ENCODE measurements at regions not wholly inside any gene's neighbourhood (a gene's known extent, or its start where the extent isn't known, plus 50 kb on each side); places are given as distances from the start of the nearest gene placed in this dataset.
"Not testable (repeated sequence)": the region's sequence is repeated elsewhere in the genome, so short reads cannot be mapped to it uniquely, and the experiment has no call there.

GRCh38 chr1:60670302-60670701, 412.1 kb upstream of the NFIA start:
- no peak for DNase-seq (ENCODE audit: low read depth)

DNA sequence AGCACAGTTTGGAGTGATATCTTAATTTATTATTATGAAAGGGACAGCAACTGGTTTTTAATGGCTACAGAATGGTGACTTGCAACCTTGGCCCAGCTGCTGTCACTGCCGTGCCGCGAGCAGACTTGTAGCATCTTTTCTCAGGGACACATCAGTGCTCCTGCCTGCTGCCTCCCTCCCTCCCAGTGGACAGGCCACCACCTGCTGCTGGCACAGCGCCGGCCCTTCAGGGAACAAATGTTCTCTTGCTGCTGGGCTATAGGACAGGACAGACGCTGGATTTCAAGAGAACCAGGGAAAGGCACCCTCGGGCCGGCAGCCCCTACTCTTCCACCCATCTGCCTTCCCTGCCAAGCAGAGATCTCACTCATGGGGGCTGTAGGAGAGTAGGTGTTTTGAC, 413.8 kb upstream of the NFIA start:
- no peak for DNase-seq (ENCODE audit: low read depth)

- DNase-seq (ENCODE audit: low read depth) = no peak
Observed at GRCh38 chr1:60665311-60665710, 417.1 kb upstream of the NFIA start.

GRCh38 chr1:60664086-60664625, 418.2 kb upstream of the NFIA start:
- no peak for DNase-seq (ENCODE audit: low read depth)

- DNase-seq (ENCODE audit: low read depth) = no peak
Observed at GRCh38 chr1:60662486-60663044, 419.8 kb upstream of the NFIA start.

- DNase-seq (ENCODE audit: low read depth) = no peak
Observed at GRCh38 chr1:60657926-60658325, 424.4 kb upstream of the NFIA start.

GRCh38 chr1:60655679-60656355, 426.5 kb upstream of the NFIA start:
- DNase-seq (ENCODE audit: low read depth) = no peak

DNA sequence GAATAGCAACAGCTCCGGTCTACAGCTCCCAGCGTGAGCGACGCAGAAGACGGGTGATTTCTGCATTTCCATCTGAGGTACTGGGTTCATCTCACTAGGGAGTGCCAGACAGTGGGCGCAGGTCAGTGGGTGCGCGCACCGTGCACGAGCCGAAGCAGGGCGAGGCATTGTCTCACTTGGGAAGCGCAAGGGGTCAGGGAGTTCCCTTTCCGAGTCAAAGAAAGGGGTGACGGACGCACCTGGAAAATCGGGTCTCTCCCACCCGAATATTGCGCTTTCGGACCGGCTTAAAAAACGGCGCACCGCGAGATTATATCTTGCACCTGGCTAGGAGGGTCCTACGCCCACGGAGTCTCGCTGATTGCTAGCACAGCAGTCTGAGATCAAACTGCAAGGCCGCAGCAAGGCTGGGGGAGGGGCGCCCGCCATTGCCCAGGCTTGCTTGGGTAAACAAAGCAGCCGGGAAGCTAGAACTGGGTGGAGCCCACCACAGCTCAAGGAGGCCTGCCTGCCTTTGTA, 442.3 kb upstream of the NFIA start:
- DNase-seq (ENCODE audit: low read depth) = not testable (repeated sequence)

GRCh38 chr1:60639287-60639686, 443.1 kb upstream of the NFIA start:
- no peak for DNase-seq (ENCODE audit: low read depth)

DNA sequence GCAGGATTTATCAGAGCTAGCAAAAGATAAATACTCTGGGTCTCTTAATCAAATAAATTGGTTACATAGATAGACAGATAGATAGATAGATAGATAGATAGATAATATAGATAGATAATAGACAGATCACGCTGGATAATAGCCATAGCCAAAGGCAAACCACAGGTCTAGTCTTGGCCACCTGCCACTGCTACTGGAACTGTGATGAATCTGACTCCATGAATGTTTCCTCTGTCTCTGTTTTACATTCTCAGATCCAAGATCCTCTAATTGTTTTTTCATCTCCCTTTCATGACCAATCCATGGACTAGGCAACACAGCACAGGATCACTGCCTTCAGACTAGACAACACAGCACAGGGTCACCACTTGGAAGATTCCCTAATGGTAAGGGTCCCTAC, 444.7 kb upstream of the NFIA start:
- DNase-seq (ENCODE audit: low read depth) = no peak

DNA sequence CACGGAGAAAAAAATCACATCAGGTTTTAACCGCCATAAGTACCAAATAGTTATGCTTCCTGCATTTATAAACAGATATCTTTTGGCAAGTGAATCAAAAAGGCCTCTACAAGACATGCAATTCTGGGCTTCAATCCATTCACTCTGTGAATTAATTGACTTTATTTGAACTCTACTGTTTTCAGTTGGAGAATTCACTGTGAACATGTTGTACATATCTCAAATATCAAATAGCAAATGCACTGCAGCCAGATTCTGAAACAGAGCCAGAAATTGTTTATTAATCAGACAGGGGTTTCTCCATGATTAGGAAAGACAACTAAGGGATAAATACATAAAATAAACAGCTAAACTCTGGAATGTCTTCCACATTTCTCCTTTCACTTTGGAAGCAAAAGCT, 445.4 kb upstream of the NFIA start:
- DNase-seq (ENCODE audit: low read depth) = no peak

GRCh38 chr1:60634106-60634505, 448.3 kb upstream of the NFIA start:
- DNase-seq (ENCODE audit: low read depth) = no peak

- no peak for DNase-seq (ENCODE audit: low read depth)
Observed at GRCh38 chr1:60622486-60622885, 459.9 kb upstream of the NFIA start.

DNA sequence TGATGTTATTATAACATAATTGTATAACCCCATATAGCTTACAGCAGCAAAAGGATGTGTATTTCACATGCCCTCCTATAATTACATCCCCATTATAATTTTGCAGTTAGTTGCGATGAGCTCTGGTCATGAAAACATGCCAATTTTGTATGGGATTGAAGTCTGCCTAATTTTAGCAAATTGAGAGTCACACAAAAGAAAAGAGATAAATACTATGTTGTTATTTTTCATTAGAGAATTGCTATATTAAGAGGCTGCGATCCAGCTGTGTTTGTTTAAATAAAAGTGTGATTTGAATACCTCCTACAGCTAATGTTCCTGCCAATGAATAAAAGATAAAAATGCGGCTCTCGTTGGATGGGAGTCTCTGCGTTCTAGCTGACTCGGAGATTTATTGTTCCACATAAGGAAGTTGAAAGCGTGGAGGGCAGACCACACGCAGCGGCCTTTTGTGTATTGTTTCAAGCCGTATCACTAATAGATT, 461.0 kb upstream of the NFIA start:
- DNase-seq (ENCODE audit: low read depth) = no peak

DNA sequence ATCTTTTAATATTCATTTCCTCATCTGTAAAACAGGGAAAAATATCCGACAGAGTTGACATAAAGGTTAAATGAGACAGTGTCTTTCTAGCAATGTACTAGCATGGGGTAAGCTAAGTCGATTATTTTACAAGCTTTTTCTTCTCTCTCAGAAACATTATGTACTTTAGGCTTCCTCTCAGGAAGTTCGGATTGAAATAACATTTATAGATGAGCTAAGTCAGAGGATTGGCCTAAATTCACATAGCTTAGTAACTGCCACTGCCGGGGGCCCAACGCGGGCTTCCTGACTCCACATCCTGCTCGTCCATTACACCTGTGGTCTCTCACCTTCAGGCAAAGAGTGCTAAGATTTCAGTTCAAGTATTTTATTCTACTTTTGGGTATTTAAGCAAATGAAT, 462.3 kb upstream of the NFIA start:
- no peak for DNase-seq (ENCODE audit: low read depth)

DNA sequence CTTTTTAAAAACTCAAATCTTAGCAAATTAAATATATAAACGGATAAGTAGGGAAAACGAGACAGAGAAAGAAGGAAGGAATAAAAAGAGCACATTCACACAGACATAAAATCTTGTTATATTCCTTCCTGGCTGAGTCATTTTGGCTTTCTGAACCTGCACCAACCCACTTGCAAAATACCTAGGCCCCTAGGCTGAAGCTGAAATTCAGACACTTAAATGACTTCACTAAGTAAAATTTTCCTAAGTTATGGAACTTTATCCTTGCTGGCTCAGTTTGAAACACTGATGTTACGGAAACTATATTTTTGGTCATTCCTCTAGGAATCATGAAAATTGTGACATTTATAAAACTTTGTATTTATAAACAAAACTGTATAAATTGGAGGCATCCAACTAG, 462.8 kb upstream of the NFIA start:
- no peak for DNase-seq (ENCODE audit: low read depth)

DNA sequence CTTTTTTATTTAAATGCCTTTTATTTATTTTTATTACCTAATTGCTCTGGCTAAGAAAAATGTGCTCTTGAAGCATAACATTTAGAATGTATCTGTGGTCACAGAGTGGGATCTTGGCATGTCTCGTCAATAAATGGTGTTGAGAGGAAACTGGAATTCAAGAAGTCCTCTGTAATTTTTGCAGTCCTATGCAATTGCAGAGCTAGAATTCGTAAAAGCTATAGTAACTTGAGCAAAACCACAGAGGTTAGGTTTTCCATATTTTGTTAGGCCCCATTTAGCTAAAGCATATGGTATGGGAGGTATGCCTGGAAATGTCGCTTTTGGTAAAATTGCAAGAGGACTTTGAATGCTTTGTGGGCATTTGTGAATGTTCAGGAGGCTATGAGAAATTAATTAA, 466.7 kb upstream of the NFIA start:
- no peak for DNase-seq (ENCODE audit: low read depth)

DNA sequence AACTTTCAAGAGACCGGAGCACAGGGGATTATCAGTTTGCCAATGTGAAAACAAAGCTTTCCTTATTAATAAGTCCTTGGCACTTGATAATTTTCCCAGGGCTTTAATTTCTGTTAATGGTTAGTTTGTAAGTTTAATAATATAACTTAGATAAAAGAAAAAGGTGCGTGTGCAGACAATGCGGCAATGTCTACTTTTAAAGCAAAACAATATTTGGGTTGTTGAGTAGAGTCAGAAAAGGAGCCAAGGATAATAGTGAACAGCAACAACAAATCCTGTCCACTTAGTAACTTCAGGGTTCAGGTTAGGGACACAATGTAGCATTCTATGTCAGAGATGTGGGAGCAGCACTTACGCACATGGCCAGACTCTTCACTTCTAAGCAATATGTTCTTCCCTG, 469.6 kb upstream of the NFIA start:
- no peak for DNase-seq (ENCODE audit: low read depth)

GRCh38 chr1:60606921-60607320, 475.4 kb upstream of the NFIA start:
- DNase-seq (ENCODE audit: low read depth) = not testable (repeated sequence)

GRCh38 chr1:60600532-60600931, 481.8 kb upstream of the NFIA start:
- DNase-seq (ENCODE audit: low read depth) = no peak

- DNase-seq (ENCODE audit: low read depth) = no peak
Observed at GRCh38 chr1:60599574-60599973, 482.8 kb upstream of the NFIA start.

- DNase-seq (ENCODE audit: low read depth) = no peak
Observed at GRCh38 chr1:60598041-60598910, 484.1 kb upstream of the NFIA start.

Data from RPMI7951 (cell line).